ENCODE measurements at regions not wholly inside any gene's neighbourhood (a gene's known extent, or its start where the extent isn't known, plus 50 kb on each side); places are given as distances from the start of the nearest gene placed in this dataset.

DNA sequence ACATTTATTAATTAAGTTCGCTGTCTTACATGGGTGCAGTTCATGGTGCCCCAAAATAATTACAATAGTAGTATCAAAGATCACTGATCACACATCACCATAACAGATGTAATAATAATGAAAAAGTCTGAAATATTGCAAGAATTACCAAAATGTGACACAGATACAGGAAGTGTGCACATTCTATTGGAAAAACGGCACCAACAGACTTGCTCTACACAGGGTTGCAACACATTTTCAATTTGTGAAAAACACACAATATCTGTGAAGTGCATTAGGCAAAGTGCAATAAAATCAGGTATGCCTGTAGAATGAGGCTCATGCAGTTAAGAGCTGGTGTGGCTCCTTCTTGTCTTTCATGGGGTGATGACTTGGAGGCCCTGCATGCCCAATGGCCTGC is 265.8 kb downstream of the RPLP1 start:
- no peak for DNase-seq (ENCODE audit: low spot score)

DNA sequence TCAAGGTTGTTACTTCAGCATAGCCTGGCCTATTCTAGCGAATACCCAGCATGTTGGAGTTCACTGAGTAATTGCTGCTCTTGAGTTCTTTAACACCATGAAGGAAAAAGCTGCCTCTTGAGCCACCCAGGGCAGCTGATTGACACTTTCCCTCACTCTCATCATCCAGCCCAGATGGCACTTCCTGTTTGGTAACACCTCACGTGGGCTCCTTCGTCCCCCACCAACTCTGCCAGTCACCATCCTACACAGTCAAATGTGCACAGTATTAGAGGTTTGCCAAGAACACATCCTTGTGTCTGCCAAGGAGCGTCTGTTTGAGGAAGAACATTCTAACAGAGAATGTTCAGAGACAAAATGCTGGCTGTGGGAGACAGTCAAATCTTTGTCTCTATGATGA is 266.3 kb downstream of the RPLP1 start:
- DNase-seq (ENCODE audit: low spot score) = no peak

DNA sequence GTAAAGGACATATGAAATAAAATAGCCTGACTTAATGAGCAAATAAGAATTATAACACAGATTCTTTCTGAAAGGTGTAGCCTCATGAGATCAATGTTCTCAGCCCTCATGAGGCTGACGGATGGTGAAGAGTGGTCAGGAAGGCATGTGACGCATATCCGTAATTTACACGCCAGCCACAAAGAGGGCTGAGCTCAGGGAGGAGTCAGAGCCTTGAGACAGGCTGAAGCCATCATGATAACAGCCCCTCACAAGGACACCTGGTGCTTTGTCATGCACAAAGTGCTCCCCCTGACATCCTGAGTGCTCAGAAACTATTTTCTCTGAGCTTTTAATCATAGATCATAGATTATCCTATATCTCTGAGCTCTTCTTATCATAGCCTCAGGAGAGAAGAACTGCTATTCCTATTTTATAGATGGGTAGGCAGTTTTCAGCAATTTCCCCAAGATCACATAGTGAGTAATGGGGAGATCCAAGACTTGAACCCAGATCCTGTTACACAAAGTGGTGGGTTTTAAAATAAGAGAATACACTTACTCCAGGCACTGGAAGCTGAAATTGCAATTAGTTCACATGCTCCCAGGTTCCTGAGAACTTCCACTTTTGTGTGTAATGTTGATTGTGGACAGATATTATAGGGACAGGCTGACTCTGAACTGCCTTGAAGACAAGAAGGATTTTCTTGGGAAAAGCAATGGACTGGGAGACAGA is 267.1 kb downstream of the RPLP1 start:
- DNase-seq (ENCODE audit: low spot score) = no peak

DNA sequence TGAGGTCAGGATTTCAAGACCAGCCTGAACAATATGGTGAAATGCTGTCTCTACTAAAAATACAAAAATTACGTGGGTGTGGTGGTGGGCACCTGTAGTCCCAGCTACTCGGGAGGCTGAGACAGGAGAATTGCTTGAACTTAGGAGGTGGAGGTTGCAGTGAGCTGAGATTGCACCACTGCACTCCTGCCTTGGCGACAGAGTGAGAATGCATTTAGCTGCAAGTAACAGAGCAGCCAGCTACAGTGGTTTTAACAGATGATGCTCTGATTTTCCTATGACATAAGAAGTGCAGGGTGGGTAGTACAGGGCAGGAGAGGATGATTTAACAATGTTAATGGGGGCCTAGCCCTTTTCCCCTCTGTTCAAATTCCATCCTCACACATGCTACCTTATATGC is 267.9 kb downstream of the RPLP1 start:
- no peak for DNase-seq (ENCODE audit: low spot score)

DNA sequence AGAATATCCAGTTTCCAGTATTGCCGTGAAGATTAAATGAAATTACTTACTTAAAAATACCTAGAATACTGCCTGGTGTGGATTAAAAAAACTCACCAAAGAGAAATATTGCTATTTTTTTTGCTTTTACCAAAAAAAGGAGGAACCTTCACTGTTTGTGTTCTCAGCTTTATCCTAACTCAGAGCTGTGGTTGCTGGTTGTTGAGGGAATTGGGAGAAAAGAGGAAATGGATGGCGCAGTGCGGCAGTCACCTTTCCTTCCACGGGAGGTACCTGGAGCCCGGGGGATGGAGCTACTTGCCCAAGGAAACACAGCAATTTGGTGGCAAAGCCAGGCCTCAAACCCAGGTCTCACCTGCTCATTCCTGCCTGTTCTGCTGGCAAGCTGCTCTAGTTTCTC is 270.3 kb downstream of the RPLP1 start:
- DNase-seq (ENCODE audit: low spot score) = no peak

DNA sequence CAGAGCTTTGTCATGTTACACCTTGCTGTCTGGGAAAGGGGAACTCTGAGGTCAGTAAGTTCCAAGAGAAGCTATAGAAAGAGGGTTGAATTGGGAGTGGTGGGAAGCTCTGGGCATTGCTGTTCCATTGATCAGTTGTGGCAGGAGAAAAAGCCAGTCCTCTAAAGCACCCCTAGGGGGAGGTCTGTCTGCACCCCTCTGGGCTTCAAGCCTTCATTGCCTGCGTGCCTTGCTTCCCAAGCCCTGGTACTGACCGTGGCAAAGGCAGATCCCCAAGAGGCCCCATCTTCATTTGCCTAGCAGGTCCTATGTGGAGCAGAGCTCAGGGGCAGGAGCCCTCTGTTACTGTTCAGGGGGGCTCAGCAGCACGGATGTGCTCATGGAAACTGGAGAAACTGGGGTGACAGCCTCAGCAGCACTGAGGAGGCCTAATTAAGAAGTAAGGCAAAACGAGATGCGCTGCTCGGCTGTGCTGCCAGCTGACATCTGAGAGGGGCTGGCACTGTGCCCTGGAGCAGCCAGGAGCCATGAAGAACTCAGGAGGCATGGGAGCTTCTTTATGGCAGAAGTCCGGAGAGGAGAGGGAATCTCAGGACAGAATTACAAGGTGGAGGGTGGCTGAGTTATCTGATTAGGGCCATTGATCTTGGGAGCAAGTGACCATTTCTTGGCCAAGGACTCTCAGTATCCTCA is 270.9 kb downstream of the RPLP1 start:
- DNase-seq (ENCODE audit: low spot score) = no peak

DNA sequence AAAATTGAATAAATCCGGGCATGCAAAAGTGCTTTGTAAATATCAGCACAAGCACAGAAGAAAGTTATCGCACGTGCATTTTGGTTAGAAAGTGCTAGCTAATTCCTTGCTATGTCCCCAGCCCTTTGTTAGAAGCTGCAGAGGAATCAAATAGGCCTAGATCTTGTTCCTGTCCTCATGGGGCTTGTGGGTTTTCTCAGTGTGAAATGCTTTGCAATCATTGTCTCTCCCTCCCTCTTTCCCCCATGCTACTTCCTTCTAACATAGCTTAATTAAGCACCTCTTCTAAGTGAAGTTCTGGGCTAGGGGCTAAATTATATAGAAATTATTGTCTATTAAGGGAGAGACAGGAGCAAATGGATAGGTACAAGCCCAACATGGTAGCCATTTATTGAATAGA is 271.7 kb downstream of the RPLP1 start:
- no peak for DNase-seq (ENCODE audit: low spot score)

DNA sequence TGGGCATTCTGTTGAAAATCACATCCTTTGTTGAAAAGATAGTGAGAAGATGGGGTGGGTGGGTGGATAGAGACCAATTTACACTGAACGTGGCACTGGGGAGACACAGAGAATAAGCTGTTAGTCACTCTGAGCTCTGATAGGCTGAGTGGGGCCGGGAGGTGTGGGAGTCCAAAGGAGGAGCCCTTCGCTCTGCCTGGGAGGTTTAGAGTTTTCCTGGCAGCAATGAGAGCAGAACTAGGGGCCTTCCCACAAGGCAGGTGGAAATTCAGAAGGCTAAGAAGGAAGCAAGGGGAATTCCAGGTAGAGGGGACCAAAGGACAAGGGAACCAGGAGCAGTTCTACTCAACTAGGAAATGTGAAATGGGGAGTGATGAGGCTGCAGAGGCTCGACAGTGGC is 272.7 kb downstream of the RPLP1 start:
- DNase-seq (ENCODE audit: low spot score) = no peak

DNA sequence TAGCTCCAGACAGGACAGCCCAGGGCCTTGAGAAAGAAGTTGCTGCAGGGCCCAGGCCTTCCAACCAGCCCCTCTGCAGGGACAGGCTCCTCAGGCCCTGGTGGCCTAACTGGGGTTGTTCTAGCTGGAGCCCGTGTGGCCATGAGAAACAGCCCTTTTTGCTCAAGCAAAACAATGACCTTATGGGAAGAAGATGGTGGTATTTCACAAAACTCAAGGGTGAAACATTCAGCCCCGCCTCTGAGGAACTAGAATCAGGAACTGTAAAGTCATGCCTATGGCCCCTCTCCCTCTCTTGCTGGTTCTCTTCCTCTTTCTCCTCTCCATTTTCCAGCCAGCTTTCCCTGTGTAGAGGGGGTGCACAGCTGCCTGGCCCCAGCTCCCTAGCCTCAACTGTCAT is 273.3 kb downstream of the RPLP1 start:
- DNase-seq (ENCODE audit: low spot score) = no peak

DNA sequence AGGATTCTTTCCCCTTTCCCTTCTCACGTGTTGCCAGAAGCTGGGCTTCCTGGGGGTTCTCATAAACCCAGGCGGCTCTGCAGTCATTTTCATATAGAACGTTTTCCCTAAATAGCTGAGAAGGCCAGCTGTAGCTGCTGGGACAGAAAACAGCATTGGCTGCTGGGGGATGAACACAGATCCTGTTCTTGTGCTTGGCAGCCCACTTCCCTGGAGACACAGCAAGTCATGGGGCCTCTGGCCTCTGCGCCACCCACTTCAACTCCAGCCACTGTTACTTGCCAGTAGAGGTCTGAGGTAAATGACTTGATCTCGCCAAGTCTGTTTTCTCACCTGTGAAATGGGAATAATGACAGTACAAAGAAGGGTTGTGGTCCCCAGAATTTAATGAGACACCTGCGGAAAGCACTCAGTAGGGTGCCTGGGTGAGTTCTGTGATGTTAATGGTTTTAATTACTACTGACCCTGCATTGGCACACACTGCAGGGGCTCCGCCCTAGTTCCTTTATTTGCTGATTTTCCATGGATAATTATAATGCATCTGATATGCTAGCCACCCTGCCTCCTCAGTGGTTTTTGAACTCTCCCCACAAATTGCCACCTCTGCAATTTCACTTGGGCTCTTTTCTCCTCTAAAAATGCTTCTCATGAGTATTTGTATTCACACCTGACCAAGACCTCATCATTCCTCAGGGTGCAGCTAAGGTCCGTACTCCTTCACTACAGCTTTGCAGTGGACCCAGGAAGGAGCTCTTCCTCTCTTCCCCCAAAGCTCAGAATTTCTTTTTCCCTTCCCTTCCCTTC is 274.7 kb downstream of the RPLP1 start:
- DNase-seq (ENCODE audit: low spot score) = no peak

DNA sequence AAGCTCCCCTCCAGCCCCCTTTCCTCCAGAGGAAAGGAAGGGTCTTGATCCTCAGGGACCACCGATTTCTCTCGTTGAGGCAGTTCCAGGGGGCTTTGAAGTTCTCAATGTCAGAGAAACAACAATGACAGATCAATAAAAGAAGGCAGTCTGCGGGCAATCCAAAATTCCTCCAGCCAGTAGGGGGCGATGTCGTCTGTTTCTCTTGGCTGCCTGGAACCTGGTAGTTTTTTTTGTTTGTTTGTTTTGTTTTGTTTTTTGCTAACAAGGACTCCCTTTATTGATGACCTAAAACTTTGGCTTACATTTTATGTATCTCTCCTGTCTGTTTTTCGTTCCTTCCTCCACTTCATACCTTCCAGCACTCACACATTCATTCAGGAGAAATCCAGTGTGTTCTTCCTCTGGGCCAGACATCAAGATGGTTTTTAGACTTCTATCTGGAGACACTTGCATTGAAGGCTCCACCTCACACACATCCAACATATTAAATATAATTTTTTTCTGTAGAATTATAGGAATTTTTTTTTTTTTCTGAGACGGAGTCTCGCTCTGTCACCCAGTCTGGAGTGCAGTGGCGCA is 276.6 kb downstream of the RPLP1 start:
- no peak for DNase-seq (ENCODE audit: low spot score)

DNA sequence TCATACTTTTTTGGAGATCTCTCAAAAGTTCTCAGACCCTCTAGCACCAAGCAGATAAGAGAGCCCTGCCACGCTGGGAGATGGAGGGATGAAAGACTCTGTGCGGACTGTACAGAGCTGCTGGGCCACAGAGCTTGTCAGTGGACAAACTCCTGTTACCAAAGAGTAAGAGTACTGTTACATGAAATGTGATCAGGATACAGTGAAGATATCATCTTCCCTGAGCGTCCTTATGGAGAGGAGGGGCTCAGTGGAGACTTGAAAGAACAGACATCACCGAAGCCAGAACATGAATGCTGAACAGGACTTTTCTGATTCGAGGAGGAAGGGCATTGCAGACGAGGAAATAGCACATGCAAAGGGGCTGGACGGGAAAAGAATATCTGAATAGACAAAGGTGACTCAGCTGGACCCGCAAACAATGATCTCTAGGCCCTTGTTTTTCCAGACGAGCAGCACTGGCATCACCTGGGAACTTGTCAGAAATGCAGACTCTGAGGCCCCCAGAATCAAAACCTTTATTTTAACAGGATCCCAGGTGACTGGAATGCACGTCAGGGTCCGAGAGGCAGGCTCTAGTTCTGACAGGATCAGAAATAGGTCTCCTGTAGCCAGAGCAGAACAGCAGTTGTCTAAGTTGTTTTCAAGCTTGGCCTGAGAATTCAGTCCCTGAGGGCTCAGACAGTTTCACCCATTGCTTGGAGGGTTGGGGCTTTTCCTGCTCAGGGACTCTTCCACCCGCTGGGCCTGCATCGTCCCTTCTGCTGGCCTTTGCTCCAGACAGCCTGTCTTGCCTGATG is 277.9 kb downstream of the RPLP1 start:
- DNase-seq (ENCODE audit: low spot score) = no peak

DNA sequence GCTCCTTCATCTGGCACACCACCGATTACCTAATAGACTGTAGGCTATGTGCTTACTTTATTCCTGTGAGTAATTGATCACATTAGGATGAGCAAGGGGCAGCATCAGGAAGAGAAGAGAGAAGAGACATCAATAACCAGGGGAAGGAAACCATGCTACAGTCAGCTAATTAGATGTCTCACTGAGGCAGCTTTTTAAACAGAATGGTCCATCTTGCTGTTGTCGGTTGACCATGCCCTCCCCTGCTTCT is 278.4 kb downstream of the RPLP1 start:
- no peak for DNase-seq (ENCODE audit: low spot score)

DNA sequence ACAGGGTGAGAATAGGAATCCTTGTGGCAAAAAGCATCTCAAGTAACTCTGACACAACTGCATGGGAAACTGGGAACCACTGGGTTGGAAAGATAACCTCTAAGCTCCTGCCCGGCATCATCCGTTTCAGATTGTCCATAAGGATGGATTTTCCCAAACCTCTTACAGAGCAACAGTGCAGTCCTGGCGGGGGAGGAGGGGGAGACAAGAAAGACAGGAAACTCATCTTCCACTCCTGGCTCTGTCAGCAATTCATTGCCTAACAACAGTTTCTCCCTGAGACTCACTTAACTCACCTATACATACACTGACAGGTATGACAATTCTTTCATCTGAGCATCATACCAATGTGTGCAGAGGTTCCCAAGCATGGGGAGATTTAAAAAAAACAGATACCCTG is 279.0 kb downstream of the RPLP1 start:
- DNase-seq (ENCODE audit: low spot score) = no peak

DNA sequence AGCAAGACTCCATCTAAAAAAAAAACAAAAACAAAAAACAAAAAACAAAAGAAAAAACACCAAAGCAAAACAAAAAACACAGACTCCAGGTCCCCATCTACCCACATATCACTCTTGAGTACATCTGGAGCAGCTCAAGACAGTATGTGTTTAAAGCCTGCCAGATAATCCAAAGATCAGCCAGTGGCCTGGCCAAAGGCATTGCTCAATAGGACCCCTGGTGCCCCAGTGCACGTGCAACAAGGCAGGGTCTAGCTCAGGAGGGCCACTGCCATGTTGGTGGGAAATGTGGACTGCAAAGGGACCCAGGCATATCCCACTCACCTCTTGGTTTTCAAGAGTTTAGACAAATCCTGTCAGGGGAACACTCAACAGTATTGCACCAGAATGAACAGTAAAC is 279.5 kb downstream of the RPLP1 start:
- no peak for DNase-seq (ENCODE audit: low spot score)

DNA sequence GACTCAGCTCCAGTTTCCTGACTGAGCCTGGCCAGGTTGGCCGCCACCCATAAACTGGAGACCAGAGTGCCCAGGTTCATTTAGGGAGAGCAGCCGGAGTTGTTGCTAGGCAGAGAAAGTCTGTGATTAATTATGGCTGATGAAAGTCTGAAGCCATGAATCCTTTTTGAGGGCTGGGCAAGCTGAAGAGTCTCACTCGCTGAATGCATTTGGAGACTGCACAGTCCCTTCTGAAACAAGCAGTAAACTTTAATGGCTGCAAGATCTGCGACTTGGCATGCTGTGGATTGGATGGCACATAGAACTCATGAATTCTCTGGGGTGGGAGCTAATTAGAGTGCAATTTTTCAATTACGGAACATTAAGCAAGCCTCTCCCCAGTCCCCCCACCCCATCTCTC is 282.1 kb downstream of the RPLP1 start:
- DNase-seq (ENCODE audit: low spot score) = no peak

DNA sequence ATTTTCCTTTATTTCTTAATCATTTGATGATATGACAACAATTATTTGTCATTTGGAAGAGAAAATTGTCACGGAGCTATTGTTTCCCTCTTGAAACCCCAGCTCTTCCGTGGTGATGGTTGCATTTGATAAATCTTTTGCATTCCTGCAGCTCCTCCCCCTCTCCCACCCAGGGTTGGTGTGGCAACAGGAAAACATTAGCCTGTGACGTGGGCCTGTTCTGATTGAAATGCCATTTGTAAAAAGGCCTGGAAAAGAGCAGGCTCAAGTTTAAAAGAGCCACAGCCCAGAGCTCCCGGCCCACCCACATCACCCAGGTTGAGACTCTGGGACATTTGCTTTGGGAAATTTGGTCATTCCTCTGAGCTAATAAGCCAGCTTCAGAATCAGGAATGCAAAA is 282.5 kb downstream of the RPLP1 start:
- no peak for DNase-seq (ENCODE audit: low spot score)

DNA sequence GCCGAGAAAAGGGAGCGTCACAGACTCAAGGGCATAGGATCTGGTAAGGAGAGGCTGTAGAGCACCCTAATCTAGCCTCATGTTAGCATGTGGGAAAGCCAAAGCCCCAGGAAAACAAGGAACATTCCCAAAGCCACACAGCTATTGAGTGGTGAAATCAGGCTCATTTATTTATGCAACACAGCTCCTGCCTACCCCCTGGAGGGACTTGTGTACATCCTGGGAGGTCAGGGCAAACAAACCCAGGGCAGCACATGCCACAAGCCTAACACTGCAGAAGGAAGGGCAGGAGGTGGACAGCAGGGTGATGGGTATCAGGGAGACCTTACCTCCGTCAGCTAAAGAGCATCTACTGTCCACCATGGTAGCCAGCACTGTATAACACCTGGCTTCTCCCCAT is 283.5 kb downstream of the RPLP1 start:
- DNase-seq (ENCODE audit: low spot score) = no peak

DNA sequence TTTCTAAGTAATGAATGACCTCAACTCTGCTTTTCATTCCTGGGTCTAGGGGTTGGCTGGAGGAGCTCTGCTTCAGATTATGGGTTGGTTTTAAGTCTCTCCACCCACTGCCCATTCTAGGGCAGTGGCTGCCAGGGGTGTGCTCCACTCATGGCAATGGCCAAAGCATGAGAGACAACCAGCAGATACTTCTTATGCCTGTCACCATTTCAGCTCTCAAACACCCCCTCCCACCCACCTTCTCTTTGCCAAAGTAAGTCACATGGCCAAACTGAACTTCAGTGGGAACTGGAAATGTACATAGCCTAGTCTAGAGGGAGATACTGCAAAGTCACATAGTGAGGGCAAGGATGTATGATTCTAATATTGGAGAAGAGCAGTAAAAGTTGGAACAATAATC is 285.3 kb downstream of the RPLP1 start:
- no peak for DNase-seq (ENCODE audit: low spot score)

DNA sequence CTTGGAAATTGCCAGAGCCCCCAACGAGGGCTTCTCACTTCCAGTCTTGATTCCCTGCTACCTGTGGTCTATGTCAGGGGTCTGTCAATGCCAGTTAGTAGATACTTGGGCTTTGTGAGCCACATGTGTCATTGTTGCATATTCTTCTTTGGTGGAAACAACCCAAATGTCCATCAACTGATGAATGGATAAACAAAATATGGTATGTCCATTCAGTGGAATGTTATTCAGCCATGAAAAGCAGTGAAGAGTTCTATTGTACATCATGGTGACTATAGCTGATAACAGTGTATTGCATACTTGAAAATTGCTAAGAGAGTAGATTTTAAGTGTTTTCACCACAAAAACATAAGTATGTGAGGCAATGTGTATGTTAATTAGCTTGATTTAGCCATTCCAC is 288.1 kb downstream of the RPLP1 start:
- no peak for DNase-seq (ENCODE audit: low spot score)

DNA sequence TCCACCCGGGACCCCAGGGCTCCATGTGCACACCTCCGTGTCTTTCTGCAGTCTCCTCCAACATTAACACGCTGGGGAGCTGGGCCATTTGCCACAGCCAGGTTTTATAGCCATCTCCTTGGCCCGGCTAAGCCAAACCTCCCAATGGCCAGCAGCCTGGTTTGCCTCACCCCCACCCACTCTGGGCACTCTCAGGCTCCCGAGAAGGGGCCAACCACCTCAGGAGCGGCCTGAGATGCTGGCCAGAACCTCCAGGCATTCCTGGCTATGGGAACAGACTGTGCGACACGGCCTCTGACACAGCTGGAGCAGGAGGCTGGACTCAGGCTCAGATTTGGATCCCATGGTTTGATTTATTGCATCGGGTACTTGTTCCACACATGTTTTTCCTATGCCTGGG is 289.7 kb downstream of the RPLP1 start:
- DNase-seq (ENCODE audit: low spot score) = no peak

DNA sequence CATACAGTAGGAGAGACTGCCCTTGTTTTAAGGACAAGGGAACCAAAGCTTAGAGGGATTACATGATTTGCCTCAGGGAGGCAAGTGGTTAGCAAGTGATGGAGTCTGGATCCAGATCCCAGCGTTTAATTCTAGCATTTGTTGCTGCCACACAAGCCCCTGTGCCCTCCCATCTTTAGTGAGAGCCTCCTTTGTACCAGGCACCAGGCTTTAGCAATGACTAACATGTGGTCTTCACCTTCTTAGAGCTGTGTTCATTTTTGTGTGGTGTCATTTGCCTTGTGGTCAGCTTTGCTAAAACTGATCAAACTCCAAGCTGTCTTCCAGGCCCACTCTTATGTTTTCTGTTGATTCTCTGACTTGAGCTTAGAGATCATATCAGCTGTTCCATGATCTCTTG is 290.5 kb downstream of the RPLP1 start:
- no peak for DNase-seq (ENCODE audit: low spot score)

Data from ecto neural progenitor cell (in vitro differentiated cells).